GM12891 (cell line): ENCODE measurements at regions not wholly inside any gene's neighbourhood (a gene's known extent, or its start where the extent isn't known, plus 50 kb on each side); places are given as distances from the start of the nearest gene placed in this dataset.

ENCODE experiments used
- PAX5 ChIP-seq: IDR thresholded peaks from 2 replicates; pipeline ENCODE4 v1.6.1; 2011; ENCODE audit warnings: low read length, moderate library complexity, mild to moderate bottlenecking; ENCODE audit not compliant: insufficient read depth, severe bottlenecking
- POLR2A ChIP-seq: IDR thresholded peaks from 2 replicates; pipeline ENCODE4 v1.6.1; 2011; ENCODE audit warnings: low read depth, low read length, control low read depth
- POLR2AphosphoS5 ChIP-seq: IDR thresholded peaks from 2 replicates; pipeline ENCODE4 v1.6.1; 2011; ENCODE audit warnings: low read depth, low read length, control low read depth
- POU2F2 ChIP-seq: IDR thresholded peaks from 2 replicates; pipeline ENCODE4 v1.6.1; 2011; ENCODE audit warnings: low read depth, mild to moderate bottlenecking, control low read depth, low read length, moderate library complexity
- SPI1 ChIP-seq: IDR thresholded peaks from 2 replicates; pipeline ENCODE4 v1.6.1; 2011; ENCODE audit warnings: low read depth, low read length, control low read depth
- TAF1 ChIP-seq: IDR thresholded peaks from 2 replicates; pipeline ENCODE4 v1.6.1; 2011; ENCODE audit warnings: low read depth, low read length, control low read depth

- TF ChIP-seq TAF1 (no peak), POLR2A (no peak), POLR2AphosphoS5 (no peak), POU2F2 (no peak), PAX5 (no peak), SPI1 (no peak)
Measured at GRCh38 chr13:64819081-64819480, 2411.1 kb downstream of the PCDH9 start.
